ENCODE measurements at regions not wholly inside any gene's neighbourhood (a gene's known extent, or its start where the extent isn't known, plus 50 kb on each side); places are given as distances from the start of the nearest gene placed in this dataset.

DNA sequence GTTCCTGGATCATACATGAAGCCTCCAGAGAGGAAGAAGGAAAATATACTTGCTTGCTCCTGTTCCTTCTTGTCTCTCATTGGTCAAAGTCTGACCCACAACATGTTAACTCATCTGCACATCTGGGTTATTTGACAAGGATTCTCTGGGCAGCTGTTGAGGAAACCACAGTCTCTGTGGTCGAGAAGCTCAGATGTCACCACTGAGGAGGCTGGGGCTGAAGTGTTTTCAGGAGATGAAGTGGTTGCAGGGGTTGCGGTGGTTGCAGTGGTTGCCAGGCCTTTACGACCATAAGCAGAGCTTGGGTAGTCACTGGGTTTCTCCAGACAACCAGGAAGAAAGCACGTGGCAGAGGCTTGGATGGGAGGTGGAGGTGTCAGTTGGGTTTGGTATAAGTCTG is 265.0 kb upstream of the LRIG3 start:
- TF ChIP-seq CTCF (IDR thresholded peaks at IDR 0.05; ENCODE audit: poor library complexity): no peak
- H3K9me3 ChIP-seq (ENCODE audit: low read depth): no peaks in the 10 kb centered on the region
- H3K9me2 ChIP-seq (replicated peaks; ENCODE audit: insufficient read depth): no peaks in the 10 kb centered on the region
- H3K4me2 ChIP-seq: no peak overlapping the region
- no peaks in the 10 kb centered on the region for H3K36me3 ChIP-seq (replicated peaks; ENCODE audit: insufficient read depth, low read depth)
- no peaks in the 10 kb centered on the region for H3K27me3 ChIP-seq
- no peak overlapping the region for H3K27ac ChIP-seq
- no peak for DNase-seq (ENCODE audit: low spot score)
- H2AFZ ChIP-seq: no peak overlapping the region
- 94% methylated on average over 4 of the region's 4 CpGs for WGBS (ENCODE audit: low lambda C conversion rate, missing lambda C conversion rate)
- H3K79me2 ChIP-seq: no peaks in the 10 kb centered on the region
- H3K4me3 ChIP-seq: no peak overlapping the region
- H3K4me1 ChIP-seq (ENCODE audit: insufficient read depth): no peaks in the 10 kb centered on the region
- no peaks in the 10 kb centered on the region for H4K20me1 ChIP-seq (ENCODE audit: insufficient read depth, poor library complexity, severe bottlenecking)

GRCh38 chr12:59182658-59183455 is 262.6 kb upstream of the LRIG3 start:
- Histone ChIP-seq H3K4me3 (no peak overlapping the region), H3K79me2 (no peaks in the 10 kb centered on the region), H3K4me1 (ENCODE audit: insufficient read depth) (no peaks in the 10 kb centered on the region), H3K27me3 (no peaks in the 10 kb centered on the region), H2AFZ (no peak overlapping the region), H3K27ac (no peak overlapping the region), H3K9me2 (replicated peaks; ENCODE audit: insufficient read depth) (no peaks in the 10 kb centered on the region), H4K20me1 (ENCODE audit: insufficient read depth, poor library complexity, severe bottlenecking) (no peaks in the 10 kb centered on the region), H3K36me3 (replicated peaks; ENCODE audit: insufficient read depth, low read depth) (no peaks in the 10 kb centered on the region), H3K9me3 (ENCODE audit: low read depth) (no peaks in the 10 kb centered on the region), H3K4me2 (no peak overlapping the region)
- WGBS (ENCODE audit: low lambda C conversion rate, missing lambda C conversion rate): 87% methylated on average over 3 of the region's 3 CpGs
- DNase-seq (ENCODE audit: low spot score): no peak
- TF ChIP-seq EZH2phosphoT487 (IDR thresholded peaks at IDR 0.05; ENCODE audit: low read depth, severe bottlenecking, unreplicated experiment) (no peak), CTCF (IDR thresholded peaks at IDR 0.05; ENCODE audit: poor library complexity) (no peak), EZH2 (IDR thresholded peaks at IDR 0.05; ENCODE audit: borderline replicate concordance) (no peak)

DNA sequence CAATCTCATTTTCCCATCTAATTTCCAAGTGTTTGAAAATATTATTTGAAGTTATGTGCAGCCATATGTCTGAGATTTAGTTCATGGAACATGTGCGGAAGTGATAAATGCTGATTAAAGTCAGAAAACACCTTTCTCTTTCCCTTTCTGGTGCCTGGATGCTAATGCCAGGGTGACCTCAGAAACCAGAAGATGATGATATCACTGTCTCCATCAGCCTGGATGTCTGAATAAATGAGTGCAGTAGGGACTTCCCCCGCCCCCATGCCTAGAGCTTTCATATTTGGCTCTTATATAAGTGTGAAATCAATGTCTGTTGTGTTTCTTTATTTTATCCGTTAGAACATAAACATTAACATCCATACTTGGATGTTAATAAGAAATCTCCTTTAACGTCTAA is 261.9 kb upstream of the LRIG3 start:
- DNase-seq (ENCODE audit: low spot score): no peak
- Histone ChIP-seq H4K20me1 (ENCODE audit: insufficient read depth, poor library complexity, severe bottlenecking) (no peaks in the 10 kb centered on the region), H3K9me3 (ENCODE audit: low read depth) (no peaks in the 10 kb centered on the region), H3K27ac (no peak overlapping the region), H3K36me3 (replicated peaks; ENCODE audit: insufficient read depth, low read depth) (no peaks in the 10 kb centered on the region), H3K4me1 (ENCODE audit: insufficient read depth) (no peaks in the 10 kb centered on the region), H3K79me2 (no peaks in the 10 kb centered on the region), H3K9me2 (replicated peaks; ENCODE audit: insufficient read depth) (no peaks in the 10 kb centered on the region), H2AFZ (no peak overlapping the region), H3K4me3 (no peak overlapping the region), H3K4me2 (no peak overlapping the region), H3K27me3 (no peaks in the 10 kb centered on the region)
- TF ChIP-seq CTCF (IDR thresholded peaks at IDR 0.05; ENCODE audit: poor library complexity) (no peak), EZH2phosphoT487 (IDR thresholded peaks at IDR 0.05; ENCODE audit: low read depth, severe bottlenecking, unreplicated experiment) (no peak), EZH2 (IDR thresholded peaks at IDR 0.05; ENCODE audit: borderline replicate concordance) (no peak)
- WGBS (ENCODE audit: low lambda C conversion rate, missing lambda C conversion rate): 66% methylated on average over 4 of the region's 4 CpGs

All from hepatocyte (in vitro differentiated cells).